GM06990 (cell line): ENCODE measurements at regions not wholly inside any gene's neighbourhood (a gene's known extent, or its start where the extent isn't known, plus 50 kb on each side); places are given as distances from the start of the nearest gene placed in this dataset.

ENCODE experiments used
- DNase-seq: peaks from one replicate; pipeline ENCODE4 v3.0.0-alpha.2; 2011; ENCODE audit not compliant: insufficient read length; ENCODE audit errors: extremely low read depth
- H3K27me3 ChIP-seq: replicated peaks from 2 replicates; pipeline ENCODE4 v1.6.0; 2011; ENCODE audit warnings: low read length; ENCODE audit not compliant: control insufficient read depth, insufficient read depth
- H3K36me3 ChIP-seq: 2 replicates; pipeline ENCODE4 v1.5.1; 2011; ENCODE audit warnings: low read length; ENCODE audit not compliant: control insufficient read depth, insufficient read depth
- H3K4me3 ChIP-seq: replicated peaks from 2 replicates; pipeline ENCODE4 v1.5.1; 2011; ENCODE audit warnings: low read depth, mild to moderate bottlenecking, control low read depth, low read length
- TF ChIP-seq, protein P1 (sequence below): IDR thresholded peaks from 2 replicates; pipeline ENCODE4 v1.5.1; 2011; ENCODE audit warnings: low read length, control low read depth, mild to moderate bottlenecking, inconsistent platforms; ENCODE audit not compliant: insufficient read depth, poor library complexity, severe bottlenecking

DNA sequence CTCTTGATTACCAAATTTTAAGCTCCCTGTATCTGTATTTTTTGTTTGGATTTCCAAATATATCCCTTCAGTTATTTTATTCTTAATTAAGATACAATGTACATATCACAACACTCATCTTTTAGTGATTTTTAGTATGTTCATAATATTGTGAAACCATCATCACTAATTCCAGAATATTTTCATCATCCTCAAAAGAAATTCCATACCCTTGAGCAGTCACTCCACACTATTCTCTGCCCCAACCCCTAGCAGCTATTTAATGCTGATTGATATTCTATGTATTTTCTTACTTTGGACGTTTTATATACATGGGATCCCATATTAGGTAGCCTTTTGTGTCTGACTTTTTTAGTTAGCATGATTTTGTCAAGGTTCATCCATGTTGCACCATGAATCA lies 127.4 kb upstream of the SLC8A1 start:
- TF ChIP-seq, protein P1, sequence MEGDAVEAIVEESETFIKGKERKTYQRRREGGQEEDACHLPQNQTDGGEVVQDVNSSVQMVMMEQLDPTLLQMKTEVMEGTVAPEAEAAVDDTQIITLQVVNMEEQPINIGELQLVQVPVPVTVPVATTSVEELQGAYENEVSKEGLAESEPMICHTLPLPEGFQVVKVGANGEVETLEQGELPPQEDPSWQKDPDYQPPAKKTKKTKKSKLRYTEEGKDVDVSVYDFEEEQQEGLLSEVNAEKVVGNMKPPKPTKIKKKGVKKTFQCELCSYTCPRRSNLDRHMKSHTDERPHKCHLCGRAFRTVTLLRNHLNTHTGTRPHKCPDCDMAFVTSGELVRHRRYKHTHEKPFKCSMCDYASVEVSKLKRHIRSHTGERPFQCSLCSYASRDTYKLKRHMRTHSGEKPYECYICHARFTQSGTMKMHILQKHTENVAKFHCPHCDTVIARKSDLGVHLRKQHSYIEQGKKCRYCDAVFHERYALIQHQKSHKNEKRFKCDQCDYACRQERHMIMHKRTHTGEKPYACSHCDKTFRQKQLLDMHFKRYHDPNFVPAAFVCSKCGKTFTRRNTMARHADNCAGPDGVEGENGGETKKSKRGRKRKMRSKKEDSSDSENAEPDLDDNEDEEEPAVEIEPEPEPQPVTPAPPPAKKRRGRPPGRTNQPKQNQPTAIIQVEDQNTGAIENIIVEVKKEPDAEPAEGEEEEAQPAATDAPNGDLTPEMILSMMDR: no peak
- no peak overlapping the region for H3K4me3 ChIP-seq
- H3K27me3 ChIP-seq: no peaks in the 10 kb centered on the region
- DNase-seq: no peak
- H3K36me3 ChIP-seq: no peaks in the 10 kb centered on the region

DNA sequence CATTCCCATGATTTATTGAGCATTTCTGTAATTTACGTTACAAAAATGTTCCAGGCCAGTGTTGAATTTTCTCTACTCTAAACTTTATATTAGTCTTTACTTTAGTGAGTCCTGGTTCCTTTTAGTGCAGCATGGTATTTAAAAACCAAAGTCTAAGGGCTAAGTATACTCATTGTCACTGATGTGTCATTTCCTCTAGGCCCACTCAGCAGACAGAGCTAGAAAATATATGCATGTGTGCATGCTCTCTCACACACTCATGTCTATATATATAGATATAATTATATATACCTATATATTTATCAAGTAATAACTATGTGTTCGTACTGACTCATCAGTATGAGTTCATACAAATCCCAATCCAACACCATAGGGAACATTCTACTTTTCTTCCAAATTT lies 132.5 kb upstream of the SLC8A1 start:
- TF ChIP-seq, protein P1: no peak
- Histone ChIP-seq H3K4me3 (no peak overlapping the region), H3K27me3 (no peaks in the 10 kb centered on the region), H3K36me3 (no peaks in the 10 kb centered on the region)
- DNase-seq: no peak

DNA sequence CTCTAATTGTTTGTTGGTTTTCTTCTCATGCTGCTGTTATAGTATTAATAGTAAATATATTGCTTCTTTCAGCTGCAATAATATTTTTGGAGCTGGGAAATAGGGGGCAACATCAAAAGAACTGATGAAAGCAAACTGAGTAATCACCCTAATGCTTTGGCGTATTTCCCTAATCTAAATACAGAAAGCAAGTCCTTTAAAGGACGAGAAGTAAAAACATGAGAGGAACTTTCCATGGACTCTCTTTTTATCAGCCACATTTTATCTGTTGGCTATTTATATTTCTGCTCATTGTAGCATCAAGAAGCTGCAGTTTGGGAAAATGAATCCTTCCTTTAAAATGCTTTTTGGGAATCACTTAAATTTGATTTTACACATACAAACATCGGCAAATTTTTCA lies 139.9 kb upstream of the SLC8A1 start:
- H3K27me3 ChIP-seq: no peaks in the 10 kb centered on the region
- no peaks in the 10 kb centered on the region for H3K36me3 ChIP-seq
- DNase-seq: no peak
- TF ChIP-seq, protein P1: no peak
- H3K4me3 ChIP-seq: no peak overlapping the region

DNA sequence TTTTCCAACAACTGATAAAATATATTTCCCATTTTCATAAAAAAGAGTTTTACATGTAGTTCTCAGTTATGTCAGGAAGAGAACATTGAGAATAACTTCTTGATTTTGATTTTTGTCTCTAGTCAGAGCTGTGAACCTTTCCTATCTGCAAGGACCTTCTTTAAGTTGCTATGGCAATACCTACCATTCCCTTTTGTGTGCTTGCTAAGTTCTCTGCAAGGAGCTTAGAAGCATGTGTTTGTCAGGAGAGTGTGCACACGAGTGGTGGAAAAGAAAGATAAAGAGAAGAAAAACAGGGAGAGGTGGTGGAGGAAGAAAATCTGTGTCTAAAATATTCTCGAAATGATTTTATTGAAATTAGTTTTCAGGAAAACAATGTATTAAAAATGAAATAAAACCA lies 140.3 kb upstream of the SLC8A1 start:
- H3K4me3 ChIP-seq: no peak overlapping the region
- DNase-seq: no peak
- no peaks in the 10 kb centered on the region for H3K36me3 ChIP-seq
- no peaks in the 10 kb centered on the region for H3K27me3 ChIP-seq
- TF ChIP-seq, protein P1: no peak

DNA sequence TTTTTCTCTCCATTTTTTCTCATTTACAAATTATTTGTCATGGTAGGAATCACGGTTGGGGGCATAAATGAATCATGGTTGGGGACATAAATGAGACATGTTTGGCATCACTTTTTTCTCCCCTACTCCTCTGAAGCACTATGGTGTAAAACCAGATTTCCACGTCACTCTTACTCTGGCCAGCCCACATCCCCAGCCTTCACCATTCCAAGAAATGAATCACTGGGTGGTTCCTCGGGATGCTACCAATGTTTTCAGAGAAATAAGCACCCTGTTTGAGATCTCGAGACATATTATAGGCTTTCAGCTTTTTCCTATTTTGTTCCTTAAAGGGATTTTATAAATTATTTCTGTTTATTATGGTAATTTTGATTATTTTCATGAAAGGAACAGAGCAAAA lies 155.0 kb upstream of the SLC8A1 start:
- TF ChIP-seq, protein P1: no peak
- Histone ChIP-seq H3K27me3 (no peaks in the 10 kb centered on the region), H3K4me3 (no peak overlapping the region), H3K36me3 (no peaks in the 10 kb centered on the region)
- DNase-seq: no peak

DNA sequence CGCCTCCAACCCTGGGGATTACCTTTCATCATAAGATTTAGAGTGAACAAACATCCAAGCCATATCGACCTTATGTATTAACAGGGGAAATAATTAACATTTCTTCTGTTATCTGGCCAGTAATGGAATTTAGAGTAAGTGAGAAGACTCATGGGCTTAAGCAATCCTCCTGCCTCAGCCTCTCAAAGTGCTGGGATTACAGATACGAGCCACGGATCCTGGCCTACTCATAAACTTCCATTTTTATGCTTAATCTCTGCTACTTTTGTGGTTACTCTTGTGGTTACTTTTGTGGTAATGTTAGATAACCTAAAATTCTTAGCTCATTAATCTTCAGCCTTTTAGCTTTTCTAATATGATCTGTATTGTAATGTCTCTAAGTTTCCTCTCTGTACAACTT lies 159.3 kb upstream of the SLC8A1 start:
- TF ChIP-seq, protein P1: no peak
- H3K4me3 ChIP-seq: no peak overlapping the region
- no peaks in the 10 kb centered on the region for H3K27me3 ChIP-seq
- no peaks in the 10 kb centered on the region for H3K36me3 ChIP-seq
- DNase-seq: no peak
